Osteocyte (in vitro differentiated cells): ENCODE measurements at regions not wholly inside any gene's neighbourhood (a gene's known extent, or its start where the extent isn't known, plus 50 kb on each side); places are given as distances from the start of the nearest gene placed in this dataset.

Experiments
- DNase-seq: peaks from one replicate; pipeline ENCODE4 v3.0.0; 2021; ENCODE audit warnings: mixed read lengths; ENCODE audit not compliant: unreplicated experiment; ENCODE audit errors: extremely low spot score
- H3K27ac Mint-ChIP-seq: one replicate; pipeline ENCODE4 v1.8.0; 2021; ENCODE audit warnings: mild to moderate bottlenecking, mixed read lengths; ENCODE audit not compliant: unreplicated experiment
- H3K27me3 Mint-ChIP-seq: one replicate; pipeline ENCODE4 v1.8.0; 2021; ENCODE audit warnings: mixed read lengths; ENCODE audit not compliant: unreplicated experiment
- H3K36me3 Mint-ChIP-seq: one replicate; pipeline ENCODE4 v1.8.0; 2021; ENCODE audit warnings: mixed read lengths; ENCODE audit not compliant: unreplicated experiment
- H3K4me1 Mint-ChIP-seq: one replicate; pipeline ENCODE4 v1.8.0; 2021; ENCODE audit warnings: mixed read lengths; ENCODE audit not compliant: unreplicated experiment
- H3K4me3 Mint-ChIP-seq: one replicate; pipeline ENCODE4 v1.8.0; 2021; ENCODE audit warnings: mild to moderate bottlenecking, moderate library complexity, mixed read lengths; ENCODE audit not compliant: unreplicated experiment
- H3K9me3 Mint-ChIP-seq: one replicate; pipeline ENCODE4 v1.8.0; 2021; ENCODE audit warnings: mixed read lengths; ENCODE audit not compliant: unreplicated experiment
- TF ChIP-seq, protein P1 (sequence below): fragments of 200-600 bp; sonication (generic); IDR thresholded peaks from 2 replicates; pipeline ENCODE4 v1.5.0; 2021; ENCODE audit warnings: antibody characterized with exemption, mild to moderate bottlenecking, moderate library complexity

DNA sequence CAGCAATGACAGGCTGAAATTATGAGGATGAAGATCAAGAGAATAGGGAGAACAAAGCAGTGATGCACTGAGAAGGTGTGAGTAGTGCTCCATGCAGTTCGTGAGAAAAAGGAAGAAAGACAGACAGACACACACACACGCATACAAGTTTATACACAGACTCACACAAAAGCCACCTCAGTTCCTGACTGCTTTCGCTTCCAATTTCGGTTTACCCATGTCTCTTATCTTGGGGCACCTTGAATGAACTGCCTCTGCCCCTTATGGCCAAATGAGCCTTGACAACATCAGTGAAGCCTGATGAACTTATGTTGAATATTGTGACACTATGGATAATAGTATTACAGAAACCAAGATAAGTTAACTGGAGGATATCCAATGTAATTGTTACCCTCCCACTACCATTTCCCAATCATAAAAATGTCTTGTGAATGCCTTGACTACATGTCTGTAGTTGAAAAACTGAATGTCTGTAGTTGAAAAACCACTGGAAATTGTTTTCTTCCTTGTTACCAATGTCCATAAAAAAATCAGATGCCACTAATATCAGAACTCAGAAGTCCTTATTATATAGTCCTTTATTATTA lies 380.4 kb upstream of the DDHD1 start:
- Mint-ChIP-seq H3K27ac (no peak overlapping the region), H3K27me3 (no peaks in the 10 kb centered on the region), H3K36me3 (no peaks in the 10 kb centered on the region), H3K4me3 (no peak overlapping the region), H3K9me3 (no peaks in the 10 kb centered on the region), H3K4me1 (peaks cover 12% of the 10 kb centered on the region)
- TF ChIP-seq, protein P1, sequence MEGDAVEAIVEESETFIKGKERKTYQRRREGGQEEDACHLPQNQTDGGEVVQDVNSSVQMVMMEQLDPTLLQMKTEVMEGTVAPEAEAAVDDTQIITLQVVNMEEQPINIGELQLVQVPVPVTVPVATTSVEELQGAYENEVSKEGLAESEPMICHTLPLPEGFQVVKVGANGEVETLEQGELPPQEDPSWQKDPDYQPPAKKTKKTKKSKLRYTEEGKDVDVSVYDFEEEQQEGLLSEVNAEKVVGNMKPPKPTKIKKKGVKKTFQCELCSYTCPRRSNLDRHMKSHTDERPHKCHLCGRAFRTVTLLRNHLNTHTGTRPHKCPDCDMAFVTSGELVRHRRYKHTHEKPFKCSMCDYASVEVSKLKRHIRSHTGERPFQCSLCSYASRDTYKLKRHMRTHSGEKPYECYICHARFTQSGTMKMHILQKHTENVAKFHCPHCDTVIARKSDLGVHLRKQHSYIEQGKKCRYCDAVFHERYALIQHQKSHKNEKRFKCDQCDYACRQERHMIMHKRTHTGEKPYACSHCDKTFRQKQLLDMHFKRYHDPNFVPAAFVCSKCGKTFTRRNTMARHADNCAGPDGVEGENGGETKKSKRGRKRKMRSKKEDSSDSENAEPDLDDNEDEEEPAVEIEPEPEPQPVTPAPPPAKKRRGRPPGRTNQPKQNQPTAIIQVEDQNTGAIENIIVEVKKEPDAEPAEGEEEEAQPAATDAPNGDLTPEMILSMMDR: no peak
- DNase-seq: no peak

DNA sequence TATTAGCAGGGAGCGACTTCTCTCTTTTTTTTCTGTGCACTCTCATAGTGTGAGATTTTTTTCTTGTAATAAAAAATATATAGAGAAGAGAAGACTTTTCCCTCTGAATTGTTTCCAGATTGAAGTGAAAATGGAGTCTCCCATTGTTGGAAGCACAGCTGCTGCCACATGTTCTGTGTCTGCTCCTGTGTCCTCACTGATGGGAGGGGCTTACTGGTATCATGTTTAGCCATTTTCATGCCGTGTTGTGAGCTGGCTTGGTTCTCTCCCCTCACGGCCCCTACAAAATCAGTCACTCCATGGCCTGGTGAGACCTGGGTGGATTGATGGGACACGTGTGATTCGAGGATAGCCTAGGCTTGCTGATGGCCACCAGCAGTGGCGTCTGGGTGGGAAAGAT lies 379.7 kb upstream of the DDHD1 start:
- Mint-ChIP-seq H3K9me3 (no peaks in the 10 kb centered on the region), H3K4me1 (peaks cover 7% of the 10 kb centered on the region), H3K36me3 (no peaks in the 10 kb centered on the region), H3K27ac (no peak overlapping the region), H3K27me3 (no peaks in the 10 kb centered on the region), H3K4me3 (no peak overlapping the region)
- no peak for DNase-seq
- TF ChIP-seq, protein P1: no peak

DNA sequence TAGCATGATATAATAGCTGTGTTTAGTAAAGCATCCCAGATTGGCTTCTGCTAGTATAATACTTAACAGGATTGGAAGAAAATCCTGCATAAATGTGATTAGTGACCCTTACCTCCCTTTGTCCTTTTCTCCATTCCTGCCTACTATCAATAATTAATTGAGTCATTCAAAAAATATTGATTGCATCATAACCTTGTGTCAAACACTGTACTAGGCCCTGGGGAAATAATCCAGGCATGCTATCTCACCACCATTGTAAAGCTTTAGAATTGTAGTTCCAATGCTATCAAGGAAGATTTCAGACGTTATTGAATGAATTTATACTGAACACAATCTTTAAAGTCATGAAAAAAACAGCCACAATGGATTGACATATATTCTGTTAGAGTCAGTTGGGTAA lies 378.6 kb upstream of the DDHD1 start:
- Mint-ChIP-seq H3K36me3 (no peaks in the 10 kb centered on the region), H3K4me1 (peaks cover 2% of the 10 kb centered on the region), H3K9me3 (no peaks in the 10 kb centered on the region), H3K27ac (no peak overlapping the region), H3K27me3 (no peaks in the 10 kb centered on the region), H3K4me3 (no peak overlapping the region)
- DNase-seq: no peak
- TF ChIP-seq, protein P1: no peak

DNA sequence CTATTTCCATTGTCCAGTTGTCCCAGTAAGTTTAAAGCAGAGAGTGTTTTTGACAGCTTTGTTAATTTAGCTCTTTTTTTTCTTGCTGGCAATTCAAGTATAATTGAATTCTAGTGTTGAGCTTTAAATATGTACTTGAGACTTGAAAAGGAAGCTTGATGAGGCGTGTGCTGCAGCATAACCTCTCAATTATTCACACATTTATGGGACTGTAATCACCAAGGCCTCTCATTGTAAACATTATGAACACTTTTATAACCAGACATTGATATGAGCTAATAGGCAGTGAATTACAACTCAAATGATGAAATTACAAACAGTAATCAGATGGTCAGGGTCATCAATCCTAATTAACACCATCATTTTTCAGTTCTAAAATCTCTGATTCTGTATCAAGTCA lies 378.0 kb upstream of the DDHD1 start:
- Mint-ChIP-seq H3K9me3 (no peaks in the 10 kb centered on the region), H3K4me1 (peaks cover 2% of the 10 kb centered on the region), H3K4me3 (no peak overlapping the region), H3K27me3 (no peaks in the 10 kb centered on the region), H3K27ac (no peak overlapping the region), H3K36me3 (no peaks in the 10 kb centered on the region)
- DNase-seq: no peak
- TF ChIP-seq, protein P1: no peak

DNA sequence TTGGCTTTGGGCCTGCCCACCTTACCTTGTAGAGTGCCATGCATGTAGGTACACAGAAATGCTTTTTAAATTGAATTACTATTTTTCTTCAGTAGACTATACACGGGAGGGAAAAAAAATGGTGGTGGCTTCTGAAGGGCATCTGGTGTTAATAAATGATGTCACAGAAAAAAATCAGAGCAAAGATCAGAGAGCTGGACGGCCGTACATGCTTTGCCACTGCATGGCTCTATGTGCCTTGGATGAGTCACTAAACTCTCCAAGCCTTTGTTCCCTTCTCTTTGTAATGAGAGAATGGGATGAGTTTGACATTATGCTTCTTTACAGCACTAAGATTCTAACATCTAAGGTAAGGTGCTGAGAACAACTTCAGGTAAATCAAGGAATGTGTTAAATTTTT lies 376.4 kb upstream of the DDHD1 start:
- no peaks in the 10 kb centered on the region for H3K36me3 Mint-ChIP-seq
- no peak overlapping the region for H3K27ac Mint-ChIP-seq
- TF ChIP-seq, protein P1: no peak
- H3K9me3 Mint-ChIP-seq: no peaks in the 10 kb centered on the region
- H3K4me1 Mint-ChIP-seq: peaks cover 2% of the 10 kb centered on the region
- no peaks in the 10 kb centered on the region for H3K27me3 Mint-ChIP-seq
- no peak for DNase-seq
- H3K4me3 Mint-ChIP-seq: no peak overlapping the region
